ENCODE measurements at regions not wholly inside any gene's neighbourhood (a gene's known extent, or its start where the extent isn't known, plus 50 kb on each side); places are given as distances from the start of the nearest gene placed in this dataset.

DNA sequence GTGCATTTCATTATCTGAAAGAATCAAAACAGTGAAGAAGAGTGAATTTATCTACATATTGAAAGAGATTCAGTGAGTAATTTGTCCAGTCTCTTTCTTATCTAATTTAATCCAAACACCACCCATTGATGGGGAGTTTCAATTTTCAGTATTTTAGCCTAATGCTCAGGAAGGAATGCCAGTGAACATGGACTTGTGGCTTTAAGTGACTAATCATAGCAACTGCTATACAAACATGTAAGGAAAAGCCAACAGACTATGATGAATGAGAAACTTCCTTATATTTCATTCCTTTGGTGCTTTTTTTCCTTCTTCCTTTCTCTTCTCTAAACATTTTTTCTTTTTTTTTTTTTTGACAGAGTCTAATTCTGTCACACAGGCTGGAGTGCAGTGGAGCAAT is 885.8 kb downstream of the KCNJ2 start:
- Mint-ChIP-seq H3K27me3 (ENCODE audit: unreplicated experiment) (peaks cover 2% of the 10 kb centered on the region), H3K4me1 (ENCODE audit: low read depth, unreplicated experiment) (no peaks in the 10 kb centered on the region), H3K9me3 (ENCODE audit: unreplicated experiment) (no peaks in the 10 kb centered on the region), H3K4me3 (ENCODE audit: unreplicated experiment) (no peak overlapping the region), H3K27ac (ENCODE audit: unreplicated experiment) (no peak overlapping the region), H3K36me3 (ENCODE audit: unreplicated experiment) (peaks cover 3% of the 10 kb centered on the region)
- no peak for DNase-seq
- TF ChIP-seq, protein P1, sequence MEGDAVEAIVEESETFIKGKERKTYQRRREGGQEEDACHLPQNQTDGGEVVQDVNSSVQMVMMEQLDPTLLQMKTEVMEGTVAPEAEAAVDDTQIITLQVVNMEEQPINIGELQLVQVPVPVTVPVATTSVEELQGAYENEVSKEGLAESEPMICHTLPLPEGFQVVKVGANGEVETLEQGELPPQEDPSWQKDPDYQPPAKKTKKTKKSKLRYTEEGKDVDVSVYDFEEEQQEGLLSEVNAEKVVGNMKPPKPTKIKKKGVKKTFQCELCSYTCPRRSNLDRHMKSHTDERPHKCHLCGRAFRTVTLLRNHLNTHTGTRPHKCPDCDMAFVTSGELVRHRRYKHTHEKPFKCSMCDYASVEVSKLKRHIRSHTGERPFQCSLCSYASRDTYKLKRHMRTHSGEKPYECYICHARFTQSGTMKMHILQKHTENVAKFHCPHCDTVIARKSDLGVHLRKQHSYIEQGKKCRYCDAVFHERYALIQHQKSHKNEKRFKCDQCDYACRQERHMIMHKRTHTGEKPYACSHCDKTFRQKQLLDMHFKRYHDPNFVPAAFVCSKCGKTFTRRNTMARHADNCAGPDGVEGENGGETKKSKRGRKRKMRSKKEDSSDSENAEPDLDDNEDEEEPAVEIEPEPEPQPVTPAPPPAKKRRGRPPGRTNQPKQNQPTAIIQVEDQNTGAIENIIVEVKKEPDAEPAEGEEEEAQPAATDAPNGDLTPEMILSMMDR (IDR thresholded peaks at IDR 0.05; ENCODE audit: partially characterized antibody, unreplicated experiment): no peak

- no peak overlapping the region for H3K4me3 Mint-ChIP-seq (ENCODE audit: unreplicated experiment)
- no peaks in the 10 kb centered on the region for H3K9me3 Mint-ChIP-seq (ENCODE audit: unreplicated experiment)
- H3K27ac Mint-ChIP-seq (ENCODE audit: unreplicated experiment): no peak overlapping the region
- no peak for DNase-seq
- H3K36me3 Mint-ChIP-seq (ENCODE audit: unreplicated experiment): peaks cover 12% of the 10 kb centered on the region
- TF ChIP-seq, protein P1 (IDR thresholded peaks at IDR 0.05; ENCODE audit: partially characterized antibody, unreplicated experiment): no peak
- H3K27me3 Mint-ChIP-seq (ENCODE audit: unreplicated experiment): no peaks in the 10 kb centered on the region
- no peaks in the 10 kb centered on the region for H3K4me1 Mint-ChIP-seq (ENCODE audit: low read depth, unreplicated experiment)
Measured at GRCh38 chr17:71057448-71057847, 888.1 kb downstream of the KCNJ2 start.

DNA sequence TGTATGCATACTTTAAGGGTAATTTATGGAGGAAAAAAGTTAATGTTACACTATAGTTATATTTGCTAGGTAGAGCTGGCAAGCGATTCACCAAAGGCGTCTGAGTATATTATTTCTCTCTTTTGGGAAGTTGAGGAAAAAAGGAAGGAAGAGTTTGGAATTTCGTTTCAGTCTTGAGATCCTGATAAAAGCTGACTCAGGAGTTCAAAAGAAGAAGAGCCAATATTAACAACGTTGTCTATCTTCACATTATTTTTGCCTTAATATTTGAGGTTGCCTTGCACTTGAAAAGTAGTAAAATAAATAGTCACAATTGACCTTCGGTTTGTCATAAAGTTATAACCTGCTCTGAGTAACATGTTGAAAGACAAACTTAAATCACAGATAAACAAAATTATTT is 888.6 kb downstream of the KCNJ2 start:
- H3K27ac Mint-ChIP-seq (ENCODE audit: unreplicated experiment): no peak overlapping the region
- no peaks in the 10 kb centered on the region for H3K27me3 Mint-ChIP-seq (ENCODE audit: unreplicated experiment)
- DNase-seq: no peak
- no peaks in the 10 kb centered on the region for H3K4me1 Mint-ChIP-seq (ENCODE audit: low read depth, unreplicated experiment)
- no peak overlapping the region for H3K4me3 Mint-ChIP-seq (ENCODE audit: unreplicated experiment)
- TF ChIP-seq, protein P1 (IDR thresholded peaks at IDR 0.05; ENCODE audit: partially characterized antibody, unreplicated experiment): no peak
- no peaks in the 10 kb centered on the region for H3K9me3 Mint-ChIP-seq (ENCODE audit: unreplicated experiment)
- H3K36me3 Mint-ChIP-seq (ENCODE audit: unreplicated experiment): peaks cover 12% of the 10 kb centered on the region

DNA sequence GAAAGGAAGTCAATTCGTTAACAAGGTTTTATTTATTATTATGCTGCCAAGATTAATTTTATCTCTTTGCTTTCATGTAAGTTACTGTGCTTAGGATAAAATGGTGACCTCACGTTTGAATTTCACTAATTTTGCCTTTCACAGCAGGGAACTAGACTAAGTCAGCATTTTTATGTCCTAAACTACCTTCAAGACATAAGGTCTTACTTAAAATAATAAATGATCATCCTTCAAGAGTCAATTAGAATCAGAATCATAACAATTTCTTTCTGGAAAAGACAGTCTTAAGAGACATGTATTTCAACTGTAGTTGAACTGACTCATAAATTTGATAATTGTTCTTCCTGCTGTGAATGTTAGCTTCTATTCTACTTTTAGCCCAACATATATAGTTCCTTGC is 893.8 kb downstream of the KCNJ2 start:
- TF ChIP-seq, protein P1 (IDR thresholded peaks at IDR 0.05; ENCODE audit: partially characterized antibody, unreplicated experiment): no peak
- Mint-ChIP-seq H3K27me3 (ENCODE audit: unreplicated experiment) (no peaks in the 10 kb centered on the region), H3K36me3 (ENCODE audit: unreplicated experiment) (peaks cover 12% of the 10 kb centered on the region), H3K4me3 (ENCODE audit: unreplicated experiment) (no peak overlapping the region), H3K9me3 (ENCODE audit: unreplicated experiment) (no peaks in the 10 kb centered on the region), H3K4me1 (ENCODE audit: low read depth, unreplicated experiment) (no peaks in the 10 kb centered on the region), H3K27ac (ENCODE audit: unreplicated experiment) (no peak overlapping the region)
- DNase-seq: no peak

GRCh38 chr17:71063559-71063958 is 894.2 kb downstream of the KCNJ2 start:
- no peak overlapping the region for H3K4me3 Mint-ChIP-seq (ENCODE audit: unreplicated experiment)
- no peak for DNase-seq

More at GRCh38 chr17:71063559-71063958, 894.2 kb downstream of the KCNJ2 start:
- TF ChIP-seq, protein P1 (IDR thresholded peaks at IDR 0.05; ENCODE audit: partially characterized antibody, unreplicated experiment): no peak
- H3K27me3 Mint-ChIP-seq (ENCODE audit: unreplicated experiment): no peaks in the 10 kb centered on the region
- H3K36me3 Mint-ChIP-seq (ENCODE audit: unreplicated experiment): peaks cover 12% of the 10 kb centered on the region
- no peaks in the 10 kb centered on the region for H3K9me3 Mint-ChIP-seq (ENCODE audit: unreplicated experiment)
- H3K27ac Mint-ChIP-seq (ENCODE audit: unreplicated experiment): no peak overlapping the region
- no peaks in the 10 kb centered on the region for H3K4me1 Mint-ChIP-seq (ENCODE audit: low read depth, unreplicated experiment)

Data from glutamatergic neuron (in vitro differentiated cells).